Suprapubic skin (tissue), 4 donors: ENCODE measurements at regions not wholly inside any gene's neighbourhood (a gene's known extent, or its start where the extent isn't known, plus 50 kb on each side); places are given as distances from the start of the nearest gene placed in this dataset.

Experiments
- CTCF ChIP-seq, 2 donors: fragments of 200-600 bp in 1 of 2; fragments of 450-650 bp in 1 of 2; sonication (generic) in 1 of 2; IDR thresholded peaks; one replicate each; pipeline ENCODE4 v1.5.1; 2016 to 2019; ENCODE audit warnings: antibody characterized with exemption in 2 of 2, mild to moderate bottlenecking in 1 of 2, moderate library complexity in 1 of 2
- EP300 ChIP-seq: sonication (generic); formaldehyde crosslinking; IDR thresholded peaks from one replicate; pipeline ENCODE4 v1.6.1; 2017; ENCODE audit warnings: antibody characterized with exemption
- POLR2A ChIP-seq, 2 donors: fragments of 450-650 bp; IDR thresholded peaks; one replicate each; pipeline ENCODE4 v1.6.1; 2017; ENCODE audit warnings: antibody characterized with exemption in 2 of 2, mild to moderate bottlenecking in 2 of 2, moderate library complexity in 2 of 2
- POLR2AphosphoS5 ChIP-seq, 3 donors: sonication (generic); formaldehyde crosslinking; IDR thresholded peaks; one replicate each; pipeline ENCODE4 v1.6.1; 2017; ENCODE audit warnings: antibody characterized with exemption in 3 of 3

DNA sequence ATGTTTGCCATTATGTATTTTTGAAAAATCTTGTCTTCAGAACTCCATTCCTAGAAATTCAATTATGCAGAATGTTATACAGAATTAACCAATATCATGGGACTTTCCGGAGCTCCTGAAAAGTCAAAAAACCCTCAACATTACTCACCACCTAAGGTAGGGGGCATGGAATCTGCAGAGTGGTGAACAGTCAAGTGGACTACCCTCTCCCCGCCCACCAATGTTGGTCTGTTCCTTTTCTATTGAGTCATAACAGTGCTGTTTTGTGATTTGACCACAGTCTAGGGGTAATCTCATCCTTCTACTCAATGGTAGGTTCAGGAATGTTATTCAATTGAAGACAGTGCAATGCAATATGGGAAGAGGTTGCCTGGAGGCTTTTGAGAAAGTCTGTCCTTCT is 130.5 kb upstream of the HABP2 start:
- no peak for TF ChIP-seq POLR2A (IDR thresholded peaks at IDR 0.05)
- no peak for TF ChIP-seq CTCF (IDR thresholded peaks at IDR 0.05)
- TF ChIP-seq POLR2AphosphoS5 (IDR thresholded peaks at IDR 0.05), result no peak
- TF ChIP-seq EP300, result no peak
